Ecto neural progenitor cell (in vitro differentiated cells): ENCODE measurements at regions not wholly inside any gene's neighbourhood (a gene's known extent, or its start where the extent isn't known, plus 50 kb on each side); places are given as distances from the start of the nearest gene placed in this dataset.
"Not testable (repeated sequence)": the region's sequence is repeated elsewhere in the genome, so short reads cannot be mapped to it uniquely, and the experiment has no call there.

Source experiments
- DNase-seq: peaks from one replicate; pipeline ENCODE4 v3.0.0-alpha.2; 2018; ENCODE audit warnings: low spot score

GRCh38 chr2:11995456-11995855 is 249.0 kb downstream of the LPIN1 start:
- DNase-seq, result no peak

GRCh38 chr2:11996618-11997017 is 250.2 kb downstream of the LPIN1 start:
- DNase-seq, result no peak

GRCh38 chr2:11997142-11997541 is 250.7 kb downstream of the LPIN1 start:
- no peak for DNase-seq

GRCh38 chr2:11998218-11998617 is 251.8 kb downstream of the LPIN1 start:
- DNase-seq, result no peak

- no peak for DNase-seq
Observed at GRCh38 chr2:11998626-11999378, 252.4 kb downstream of the LPIN1 start.

GRCh38 chr2:12001621-12002020 is 255.2 kb downstream of the LPIN1 start:
- DNase-seq, result no peak

- no peak for DNase-seq
Observed at GRCh38 chr2:12002215-12002614, 255.8 kb downstream of the LPIN1 start.

GRCh38 chr2:12004713-12005112 is 258.3 kb downstream of the LPIN1 start:
- no peak for DNase-seq

GRCh38 chr2:12005886-12006681 is 259.7 kb downstream of the LPIN1 start:
- no peak for DNase-seq

- DNase-seq, result peak; percentile 78
Observed at GRCh38 chr2:12006850-12007249, 260.4 kb downstream of the LPIN1 start.

GRCh38 chr2:12007282-12007681 is 260.9 kb downstream of the LPIN1 start:
- DNase-seq, result no peak

- no peak for DNase-seq
Observed at GRCh38 chr2:12008425-12009061, 262.1 kb downstream of the LPIN1 start.

GRCh38 chr2:12009323-12009905 is 263.0 kb downstream of the LPIN1 start:
- DNase-seq, result no peak

- DNase-seq, result no peak
Observed at GRCh38 chr2:12010059-12010458, 263.6 kb downstream of the LPIN1 start.

- no peak for DNase-seq
Observed at GRCh38 chr2:12010779-12011178, 264.3 kb downstream of the LPIN1 start.

GRCh38 chr2:12014088-12014960 is 267.9 kb downstream of the LPIN1 start:
- no peak for DNase-seq

- no peak for DNase-seq
Observed at GRCh38 chr2:12017499-12018157, 271.2 kb downstream of the LPIN1 start.

GRCh38 chr2:12018726-12019125 is 272.3 kb downstream of the LPIN1 start:
- not testable (repeated sequence) for DNase-seq

GRCh38 chr2:12020833-12021469 is 274.5 kb downstream of the LPIN1 start:
- no peak for DNase-seq

GRCh38 chr2:12024197-12024907 is 277.9 kb downstream of the LPIN1 start:
- DNase-seq, result not testable (repeated sequence)
